Fibroblast of the aortic adventitia (primary cell): ENCODE measurements at regions not wholly inside any gene's neighbourhood (a gene's known extent, or its start where the extent isn't known, plus 50 kb on each side); places are given as distances from the start of the nearest gene placed in this dataset.

ENCODE experiments used
- DNase-seq: peaks from one replicate; pipeline ENCODE4 v3.0.0-alpha.2; 2010; ENCODE audit warnings: low read depth
- H3K4me3 ChIP-seq: 2 replicates; pipeline ENCODE4 v1.5.1; 2011; ENCODE audit warnings: low read depth, mild to moderate bottlenecking, control low read depth, low read length, moderate library complexity
- TF ChIP-seq, protein P1 (sequence below): IDR thresholded peaks from 2 replicates; pipeline ENCODE4 v1.5.1; 2011; ENCODE audit warnings: mild to moderate bottlenecking, low read length, control low read depth, inconsistent platforms; ENCODE audit not compliant: insufficient read depth

DNA sequence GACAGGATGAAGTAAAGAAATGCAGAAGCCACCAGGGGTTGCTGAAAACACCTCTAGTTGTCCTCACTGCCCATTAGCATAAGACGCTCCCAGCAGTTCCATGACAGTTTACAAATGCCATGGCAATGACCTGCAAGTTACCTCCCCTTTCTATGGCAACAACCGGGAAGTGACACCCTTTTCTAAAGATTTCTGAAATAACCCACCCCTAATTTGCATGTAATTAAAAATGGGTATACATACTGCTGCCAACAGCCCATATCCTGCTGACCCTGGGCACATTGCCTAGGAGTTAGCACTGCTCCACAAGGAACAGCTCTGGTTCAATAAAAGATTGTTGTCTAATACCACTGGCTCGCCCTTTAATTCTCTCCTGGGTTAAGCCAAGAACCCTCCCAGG lies 178.3 kb upstream of the LRATD1 start:
- no peak overlapping the region for H3K4me3 ChIP-seq
- no peak for DNase-seq
- TF ChIP-seq, protein P1, sequence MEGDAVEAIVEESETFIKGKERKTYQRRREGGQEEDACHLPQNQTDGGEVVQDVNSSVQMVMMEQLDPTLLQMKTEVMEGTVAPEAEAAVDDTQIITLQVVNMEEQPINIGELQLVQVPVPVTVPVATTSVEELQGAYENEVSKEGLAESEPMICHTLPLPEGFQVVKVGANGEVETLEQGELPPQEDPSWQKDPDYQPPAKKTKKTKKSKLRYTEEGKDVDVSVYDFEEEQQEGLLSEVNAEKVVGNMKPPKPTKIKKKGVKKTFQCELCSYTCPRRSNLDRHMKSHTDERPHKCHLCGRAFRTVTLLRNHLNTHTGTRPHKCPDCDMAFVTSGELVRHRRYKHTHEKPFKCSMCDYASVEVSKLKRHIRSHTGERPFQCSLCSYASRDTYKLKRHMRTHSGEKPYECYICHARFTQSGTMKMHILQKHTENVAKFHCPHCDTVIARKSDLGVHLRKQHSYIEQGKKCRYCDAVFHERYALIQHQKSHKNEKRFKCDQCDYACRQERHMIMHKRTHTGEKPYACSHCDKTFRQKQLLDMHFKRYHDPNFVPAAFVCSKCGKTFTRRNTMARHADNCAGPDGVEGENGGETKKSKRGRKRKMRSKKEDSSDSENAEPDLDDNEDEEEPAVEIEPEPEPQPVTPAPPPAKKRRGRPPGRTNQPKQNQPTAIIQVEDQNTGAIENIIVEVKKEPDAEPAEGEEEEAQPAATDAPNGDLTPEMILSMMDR: no peak

DNA sequence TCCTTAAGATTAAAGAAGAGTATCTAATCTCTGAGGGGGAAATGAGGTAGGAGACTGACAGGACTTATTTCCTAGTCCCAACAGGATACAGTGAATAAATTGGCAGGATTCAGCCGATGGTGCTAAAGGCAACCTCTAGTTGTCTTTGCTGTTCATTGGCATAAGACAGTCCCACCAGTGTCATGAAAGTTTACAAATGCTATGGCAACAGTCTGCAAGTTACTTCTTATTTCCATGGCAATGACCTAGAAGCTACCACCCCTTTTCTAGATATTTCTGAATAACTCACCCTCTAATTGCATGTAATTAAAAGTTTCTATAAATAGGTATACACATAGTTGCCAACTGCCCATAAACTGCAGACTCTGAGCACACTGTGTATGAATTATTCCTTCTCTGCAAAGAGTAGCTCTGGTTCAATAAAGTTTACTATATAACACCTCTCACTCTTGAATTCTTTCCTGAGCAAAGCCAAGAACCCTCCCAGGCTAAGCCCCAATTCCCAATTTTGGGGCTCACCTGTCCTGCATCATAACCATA lies 172.7 kb upstream of the LRATD1 start:
- TF ChIP-seq, protein P1: no peak
- H3K4me3 ChIP-seq: no peak overlapping the region
- no peak for DNase-seq

DNA sequence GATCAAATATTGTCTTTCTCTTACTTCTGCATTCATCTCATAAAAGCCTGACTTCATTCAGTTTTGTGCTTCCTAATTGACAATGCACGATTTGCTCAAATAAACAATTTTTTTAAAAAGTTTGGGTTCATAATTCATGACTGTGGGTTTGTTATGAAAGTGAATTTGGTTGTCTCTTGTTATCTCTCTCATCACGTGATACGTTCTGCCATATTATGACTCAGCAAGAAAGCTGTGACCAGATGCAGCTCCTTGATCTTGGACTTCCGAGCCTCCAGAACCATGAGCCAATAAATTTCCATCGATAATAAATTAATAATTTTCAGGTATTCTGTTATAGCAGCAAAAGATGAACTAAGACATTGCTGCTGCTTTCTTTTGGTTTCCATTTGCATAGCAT lies 156.5 kb upstream of the LRATD1 start:
- DNase-seq: no peak
- H3K4me3 ChIP-seq: no peak overlapping the region
- TF ChIP-seq, protein P1: no peak

DNA sequence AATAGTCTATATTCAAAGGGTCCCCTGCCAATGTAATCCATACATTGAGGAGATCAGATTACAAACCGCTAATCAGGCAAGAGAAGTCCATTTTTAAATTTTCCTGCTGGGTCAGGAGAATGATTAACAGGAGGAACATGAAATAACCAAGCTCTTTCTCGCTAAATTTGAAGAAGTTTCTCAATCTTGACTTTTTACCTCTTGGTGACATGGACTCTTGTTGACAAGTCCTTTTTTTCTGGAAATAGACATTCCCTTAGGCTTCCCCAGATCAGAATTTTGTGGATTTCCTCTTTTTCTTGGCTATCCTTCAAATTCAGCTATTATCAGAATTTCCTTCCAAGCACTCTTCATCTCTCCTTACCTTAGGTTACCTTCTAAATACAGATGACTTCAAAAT lies 153.0 kb upstream of the LRATD1 start:
- TF ChIP-seq, protein P1: no peak

DNA sequence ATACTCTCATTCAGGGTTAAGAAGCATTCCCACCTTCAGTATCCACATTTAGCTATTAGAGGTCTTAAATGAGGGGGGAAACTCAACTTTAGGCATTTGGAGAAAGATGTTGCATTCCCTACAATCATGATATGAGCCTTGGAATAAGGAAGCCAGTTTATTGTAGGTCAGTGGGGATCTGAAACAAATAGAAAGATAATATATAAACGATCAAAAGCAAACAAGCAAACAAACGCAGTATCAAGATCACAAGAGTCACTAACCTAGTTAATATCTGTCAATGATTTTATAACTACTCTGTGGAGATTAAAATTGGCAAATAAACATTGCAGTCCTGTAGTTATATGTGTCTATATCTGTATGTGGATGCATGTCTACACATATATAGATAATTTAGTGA lies 152.4 kb upstream of the LRATD1 start:
- no peak for DNase-seq
- TF ChIP-seq, protein P1: no peak

More for the DNA sequence above, 153.0 kb upstream of the LRATD1 start:
- DNase-seq: no peak
- H3K4me3 ChIP-seq: no peak overlapping the region

DNA sequence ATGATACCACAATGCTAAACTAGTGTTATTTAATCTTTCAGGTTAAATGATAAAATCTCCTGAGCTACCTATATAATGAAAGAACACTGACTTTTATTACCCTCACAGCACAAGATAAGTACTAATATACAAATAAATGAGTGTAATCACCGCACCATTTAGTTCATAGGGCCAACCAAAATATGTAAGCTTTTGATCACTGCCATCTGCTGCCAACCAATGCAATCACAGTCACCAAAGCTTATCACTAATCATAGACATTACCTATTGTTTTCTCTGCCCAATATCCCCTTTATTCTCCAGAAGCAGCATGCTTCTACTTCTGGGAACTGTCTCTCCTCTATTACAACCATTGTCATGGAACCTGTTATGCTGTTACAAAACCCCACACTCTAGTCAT lies 151.6 kb upstream of the LRATD1 start:
- H3K4me3 ChIP-seq: no peak overlapping the region
- DNase-seq: no peak
- TF ChIP-seq, protein P1: no peak

More for the DNA sequence above, 152.4 kb upstream of the LRATD1 start:
- no peak overlapping the region for H3K4me3 ChIP-seq

DNA sequence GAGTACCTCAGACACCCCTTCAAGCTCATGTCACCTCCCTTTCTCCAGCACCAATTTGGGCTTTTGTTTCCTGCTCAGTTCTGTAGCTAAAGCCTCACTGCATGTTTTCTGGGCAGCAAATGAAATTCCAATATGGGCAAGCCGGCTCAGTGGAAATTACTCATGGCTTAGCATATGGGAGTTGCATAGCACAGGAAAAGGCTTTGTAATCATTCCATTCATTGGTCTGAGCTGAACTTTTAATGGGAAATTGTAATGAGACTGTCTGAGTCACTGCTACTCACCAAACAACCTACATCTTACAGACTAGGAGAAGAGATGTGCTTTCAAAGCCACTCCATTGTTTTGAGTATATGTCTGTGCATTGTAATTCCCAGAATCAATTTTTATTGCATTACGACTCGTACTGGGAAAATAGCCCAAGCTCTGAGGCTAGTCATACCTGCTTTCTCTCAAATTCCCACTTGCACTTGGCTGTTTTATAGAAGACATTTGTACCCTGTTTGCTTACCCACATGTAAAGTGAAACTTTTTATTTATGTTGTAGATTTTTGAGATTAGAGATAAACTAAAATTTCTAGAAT lies 139.5 kb upstream of the LRATD1 start:
- no peak overlapping the region for H3K4me3 ChIP-seq
- TF ChIP-seq, protein P1: no peak
- peak; percentile 79 for DNase-seq
